Osteoblast (primary cell): ENCODE measurements at regions not wholly inside any gene's neighbourhood (a gene's known extent, or its start where the extent isn't known, plus 50 kb on each side); places are given as distances from the start of the nearest gene placed in this dataset.

Experiments used
- DNase-seq: peaks from one replicate; pipeline ENCODE4 v3.0.0; 2011; ENCODE audit warnings: low spot score, mixed read lengths; ENCODE audit not compliant: insufficient read length; ENCODE audit errors: missing footprints
- H2AFZ ChIP-seq: 2 replicates; pipeline ENCODE4 v1.6.0; 2011; ENCODE audit warnings: mild to moderate bottlenecking, low read length
- H3K27ac ChIP-seq: 2 replicates; pipeline ENCODE4 v1.5.1; 2011; ENCODE audit warnings: mild to moderate bottlenecking, low read depth, low read length, moderate library complexity
- H3K27me3 ChIP-seq: 2 replicates; pipeline ENCODE4 v1.6.0; 2012; ENCODE audit warnings: mild to moderate bottlenecking, control low read depth, inconsistent platforms, low read length, moderate library complexity; ENCODE audit not compliant: insufficient read depth
- H3K36me3 ChIP-seq: 2 replicates; pipeline ENCODE4 v1.5.1; 2011; ENCODE audit warnings: mild to moderate bottlenecking, low read length, control low read depth, moderate library complexity; ENCODE audit not compliant: insufficient read depth
- H3K4me1 ChIP-seq: 2 replicates; pipeline ENCODE4 v1.5.1; 2011; ENCODE audit warnings: mild to moderate bottlenecking, low read length, control low read depth, moderate library complexity; ENCODE audit not compliant: insufficient read depth
- H3K4me2 ChIP-seq: 2 replicates; pipeline ENCODE4 v1.6.0; 2011; ENCODE audit warnings: mild to moderate bottlenecking, low read length; ENCODE audit not compliant: insufficient read depth
- H3K4me3 ChIP-seq: fragments of 200-600 bp; sonication (generic); 3 replicates; pipeline ENCODE4 v1.5.1; 2012; ENCODE audit warnings: mild to moderate bottlenecking, low read length, inconsistent platforms; ENCODE audit not compliant: insufficient read depth
- H3K79me2 ChIP-seq: 2 replicates; pipeline ENCODE4 v1.6.0; 2012; ENCODE audit warnings: mild to moderate bottlenecking, low read length, control low read depth, inconsistent platforms; ENCODE audit not compliant: insufficient read depth
- H3K9me3 ChIP-seq: 2 replicates; pipeline ENCODE4 v1.5.1; 2011; ENCODE audit warnings: low read depth, low read length, control low read depth
- H4K20me1 ChIP-seq: 2 replicates; pipeline ENCODE4 v1.6.0; 2012; ENCODE audit warnings: mild to moderate bottlenecking, low read length, control low read depth; ENCODE audit not compliant: insufficient read depth
- CTCF ChIP-seq: IDR thresholded peaks from 2 replicates; pipeline ENCODE4 v1.5.1; 2011; ENCODE audit warnings: mild to moderate bottlenecking, low read depth, low read length, moderate library complexity; ENCODE audit errors: extremely low read depth

GRCh38 chr10:9501944-9502343, 1447.5 kb downstream of the GATA3 start:
- no peaks in the 10 kb centered on the region for H3K36me3 ChIP-seq
- TF ChIP-seq CTCF, result no peak
- peak; percentile 66 for DNase-seq
- no peaks in the 10 kb centered on the region for H3K4me1 ChIP-seq
- H3K79me2 ChIP-seq, result no peaks in the 10 kb centered on the region
- no peak overlapping the region for H3K27ac ChIP-seq
- H3K9me3 ChIP-seq, result no peaks in the 10 kb centered on the region
- no peak overlapping the region for H2AFZ ChIP-seq
- no peak overlapping the region for H3K4me2 ChIP-seq
- H3K4me3 ChIP-seq, result no peak overlapping the region
- no peaks in the 10 kb centered on the region for H4K20me1 ChIP-seq
- no peaks in the 10 kb centered on the region for H3K27me3 ChIP-seq

- no peak for TF ChIP-seq CTCF
- H3K4me2 ChIP-seq, result no peak overlapping the region
- H3K27me3 ChIP-seq, result no peaks in the 10 kb centered on the region
Measured at GRCh38 chr10:9504227-9504626, 1449.7 kb downstream of the GATA3 start.

GRCh38 chr10:9505546-9505945, 1451.1 kb downstream of the GATA3 start:
- no peak overlapping the region for H3K4me2 ChIP-seq
- H3K4me3 ChIP-seq, result no peak overlapping the region
- no peaks in the 10 kb centered on the region for H3K36me3 ChIP-seq
- DNase-seq, result no peak
- no peak overlapping the region for H2AFZ ChIP-seq
- H3K79me2 ChIP-seq, result no peaks in the 10 kb centered on the region
- no peaks in the 10 kb centered on the region for H3K9me3 ChIP-seq
- H3K4me1 ChIP-seq, result no peaks in the 10 kb centered on the region
- H3K27me3 ChIP-seq, result no peaks in the 10 kb centered on the region
- no peak for TF ChIP-seq CTCF
- H3K27ac ChIP-seq, result no peak overlapping the region
- H4K20me1 ChIP-seq, result no peaks in the 10 kb centered on the region

More at GRCh38 chr10:9504227-9504626, 1449.7 kb downstream of the GATA3 start:
- H3K9me3 ChIP-seq, result no peaks in the 10 kb centered on the region
- no peak overlapping the region for H2AFZ ChIP-seq
- no peaks in the 10 kb centered on the region for H4K20me1 ChIP-seq
- no peak overlapping the region for H3K4me3 ChIP-seq
- H3K79me2 ChIP-seq, result no peaks in the 10 kb centered on the region
- no peaks in the 10 kb centered on the region for H3K36me3 ChIP-seq
- no peaks in the 10 kb centered on the region for H3K4me1 ChIP-seq
- no peak for DNase-seq
- no peak overlapping the region for H3K27ac ChIP-seq

- no peak for DNase-seq
- H3K27ac ChIP-seq, result no peak overlapping the region
- TF ChIP-seq CTCF, result no peak
- no peaks in the 10 kb centered on the region for H3K4me1 ChIP-seq
- no peak overlapping the region for H3K4me2 ChIP-seq
- H3K36me3 ChIP-seq, result no peaks in the 10 kb centered on the region
- no peaks in the 10 kb centered on the region for H3K27me3 ChIP-seq
- no peaks in the 10 kb centered on the region for H4K20me1 ChIP-seq
- H3K4me3 ChIP-seq, result no peak overlapping the region
- no peak overlapping the region for H2AFZ ChIP-seq
- H3K79me2 ChIP-seq, result no peaks in the 10 kb centered on the region
- no peaks in the 10 kb centered on the region for H3K9me3 ChIP-seq
Measured at GRCh38 chr10:9508606-9509005, 1454.1 kb downstream of the GATA3 start.
